GM18909 (cell line): ENCODE measurements at regions not wholly inside any gene's neighbourhood (a gene's known extent, or its start where the extent isn't known, plus 50 kb on each side); places are given as distances from the start of the nearest gene placed in this dataset.

Experiments used
- ATAC-seq: cut with Tn5 transposase; IDR thresholded peaks from one replicate; pipeline ENCODE4 v1.9.1; 2021; ENCODE audit warnings: mild to moderate bottlenecking; ENCODE audit not compliant: unreplicated experiment, poor library complexity

DNA sequence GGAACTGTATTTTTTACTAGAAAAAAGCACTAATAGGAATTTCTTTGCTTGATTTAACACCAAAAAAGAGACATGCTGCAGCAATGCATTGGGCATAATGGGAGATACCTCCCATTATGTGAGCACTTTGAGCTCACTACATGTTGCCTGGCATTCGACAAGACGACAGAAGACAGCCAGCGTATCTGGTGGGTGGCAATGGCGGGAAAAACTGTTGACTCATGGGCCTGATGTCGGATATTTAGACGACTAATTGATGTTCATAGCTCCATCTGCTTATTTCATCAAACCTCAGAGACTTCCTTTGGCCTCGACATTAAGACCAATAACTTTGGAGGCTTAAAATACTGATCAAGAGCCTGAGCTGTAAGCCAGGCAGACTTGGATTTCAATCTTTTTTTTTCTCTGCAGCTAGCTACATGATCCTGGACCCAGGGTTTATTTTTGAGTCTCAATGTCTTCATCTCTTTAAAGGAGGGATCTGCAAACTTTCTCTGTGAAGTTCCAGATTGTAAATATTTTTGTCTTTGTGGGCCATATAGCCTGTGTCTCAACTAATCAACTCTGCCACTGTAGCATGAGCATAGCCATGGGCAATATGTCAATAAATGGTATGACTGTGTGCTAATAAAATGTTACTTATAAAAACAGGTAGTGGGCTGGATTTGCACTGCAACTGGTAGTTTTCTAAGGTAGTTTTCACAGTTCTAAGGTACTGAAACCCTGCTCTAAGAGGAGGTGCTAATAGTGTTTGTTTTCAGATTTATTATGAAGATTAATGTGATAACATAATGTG is 375.1 kb downstream of the METTL15 start:
- ATAC-seq: no peak

DNA sequence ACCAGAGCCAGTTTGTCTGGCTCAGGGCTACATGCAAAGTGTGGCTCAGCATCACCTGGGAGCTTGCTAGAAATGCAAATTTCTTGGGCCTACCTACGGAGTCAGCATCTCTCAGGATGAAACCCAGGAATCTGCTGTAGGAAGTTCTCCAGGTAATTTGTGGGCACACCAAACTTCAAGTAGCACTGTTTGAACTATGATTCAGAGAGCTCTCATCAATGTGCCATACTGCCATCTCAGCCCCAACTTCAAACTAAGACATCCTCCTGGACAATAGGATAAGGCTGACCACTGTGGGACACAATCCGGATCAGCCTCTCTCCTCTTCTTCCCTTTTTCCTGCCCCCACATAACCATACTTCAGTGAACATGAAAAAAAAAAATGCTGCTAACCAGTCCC is 374.5 kb downstream of the METTL15 start:
- no peak for ATAC-seq

DNA sequence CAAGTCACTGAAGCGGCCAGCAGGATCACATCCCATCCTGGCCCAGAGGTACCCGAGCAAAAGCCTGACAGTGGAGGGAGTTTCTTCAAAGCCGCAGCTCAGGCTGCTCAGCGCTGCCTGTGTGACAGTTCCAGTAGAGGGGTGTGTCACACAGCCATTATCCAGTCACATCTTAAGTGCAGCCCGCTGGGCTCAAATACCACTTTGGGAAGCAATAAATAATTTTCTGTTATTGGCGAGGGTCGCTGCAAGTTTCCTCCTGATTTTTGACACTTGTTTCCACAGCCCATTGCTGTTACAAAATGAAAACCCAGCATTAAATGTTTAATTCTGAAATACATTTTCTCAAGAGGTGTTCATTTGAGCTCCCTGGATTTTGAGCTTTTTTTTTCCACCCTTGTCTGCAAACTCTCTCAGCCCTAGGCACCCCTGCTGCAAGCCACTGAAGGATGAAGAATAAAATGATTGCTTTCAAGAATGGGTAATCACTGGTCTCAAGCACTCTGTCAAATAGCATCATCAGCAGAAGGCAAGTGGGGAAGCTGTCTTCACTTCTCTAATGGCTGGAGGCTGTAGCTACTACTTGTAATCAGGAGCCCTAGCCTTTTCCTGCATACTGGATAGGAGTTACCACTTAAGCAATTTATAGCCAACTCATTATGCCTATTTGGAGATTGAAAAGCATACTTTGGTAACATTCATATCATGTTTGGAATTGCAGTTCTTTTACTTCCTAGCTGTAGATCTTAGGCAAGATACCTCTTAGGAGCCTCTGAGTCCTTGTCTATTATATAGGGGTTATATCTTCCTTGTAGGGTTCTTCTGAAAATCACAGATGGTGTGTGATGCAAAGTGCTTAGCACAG is 373.7 kb downstream of the METTL15 start:
- ATAC-seq: no peak

DNA sequence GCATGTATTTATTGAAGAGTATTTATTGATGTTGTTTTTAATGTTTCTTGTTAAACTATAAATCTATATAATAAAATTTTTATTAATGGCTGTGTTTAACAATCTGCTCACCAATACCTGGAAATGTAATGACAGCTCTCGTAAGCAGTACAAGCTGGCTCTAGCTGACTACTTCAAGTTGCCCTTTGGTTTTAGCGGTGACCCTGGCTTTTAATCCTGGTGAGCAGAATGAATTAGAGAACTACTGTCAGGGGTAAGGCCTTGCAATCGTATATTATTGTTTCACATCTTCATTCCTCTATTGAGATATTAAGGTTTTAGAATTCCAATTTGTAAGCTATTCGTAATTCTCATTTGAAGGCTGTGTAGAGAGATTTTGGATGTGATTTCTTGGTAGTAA is 372.2 kb downstream of the METTL15 start:
- no peak for ATAC-seq

DNA sequence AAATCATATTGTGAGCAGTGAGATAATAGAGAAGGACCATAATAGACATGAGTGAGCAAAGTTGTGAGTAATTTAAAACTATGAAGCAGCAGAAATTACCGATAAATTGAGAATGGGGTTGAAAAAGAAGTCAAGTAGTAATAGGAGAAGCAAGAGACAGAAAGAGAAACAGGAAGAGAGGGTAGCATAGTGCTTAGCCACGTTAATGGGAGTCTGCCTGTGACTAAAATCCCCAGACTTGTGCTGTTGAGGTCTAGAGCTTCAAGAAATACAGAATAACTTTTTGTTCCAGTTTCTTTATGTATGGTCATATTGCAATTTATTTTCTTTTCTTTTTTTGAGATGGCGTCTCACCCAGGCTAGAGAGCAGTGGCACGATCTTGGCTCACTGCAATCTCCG is 368.7 kb downstream of the METTL15 start:
- no peak for ATAC-seq

DNA sequence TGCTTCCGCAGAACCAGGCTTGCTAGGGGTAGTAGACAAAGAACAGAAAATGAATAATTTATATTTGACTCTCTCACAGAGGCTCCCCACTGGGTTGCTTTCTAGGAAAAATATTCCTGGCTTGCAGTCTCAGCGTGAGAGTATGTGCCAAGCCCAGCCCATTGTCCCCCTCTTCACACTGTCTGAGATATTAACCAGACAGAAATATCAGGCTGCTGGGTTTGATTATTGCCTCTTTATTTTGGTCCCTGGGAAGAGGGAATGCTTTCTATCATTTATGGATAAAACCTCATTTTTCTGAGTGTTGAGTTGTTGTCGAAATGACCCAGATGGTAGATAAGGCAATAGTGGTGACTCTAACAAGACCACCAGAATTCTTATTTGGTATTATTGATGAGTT is 367.9 kb downstream of the METTL15 start:
- ATAC-seq: no peak

DNA sequence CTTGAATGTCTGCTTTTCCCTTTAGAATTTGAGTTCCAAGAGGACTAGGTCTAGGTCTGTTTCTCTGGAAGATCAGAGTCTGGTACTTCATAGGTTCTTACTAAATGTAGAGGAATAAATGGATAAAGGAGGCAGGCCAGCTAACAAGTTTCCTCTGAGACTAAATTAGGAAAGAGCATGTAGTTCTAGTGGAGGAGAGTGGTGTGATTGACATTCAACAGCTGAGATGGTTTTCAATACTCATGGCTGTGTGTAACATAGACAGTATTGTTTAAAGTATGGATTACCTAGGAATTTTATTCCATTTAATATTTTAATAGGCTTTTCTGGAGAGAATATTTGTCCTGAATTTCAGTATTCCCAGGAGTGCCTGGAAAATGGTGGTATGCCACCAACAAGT is 364.7 kb downstream of the METTL15 start:
- no peak for ATAC-seq

DNA sequence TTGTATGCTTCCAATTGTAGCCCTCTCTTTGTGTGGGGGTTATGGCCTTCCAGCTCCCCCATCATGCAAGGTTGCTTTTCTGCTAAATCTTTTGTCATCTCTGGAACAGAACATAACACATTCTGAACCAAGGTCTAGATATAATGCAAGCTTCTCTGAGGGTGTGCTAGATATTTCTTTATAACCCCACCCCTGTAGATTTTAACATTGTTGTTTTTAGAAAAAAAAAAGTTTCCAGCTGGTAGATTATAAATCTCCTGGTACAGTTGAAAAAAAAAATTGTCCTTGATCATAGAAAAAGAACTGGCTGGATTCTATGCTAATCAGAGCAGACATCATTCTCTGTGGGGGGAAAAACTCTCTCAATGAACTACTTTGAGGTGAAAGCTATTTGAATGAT is 363.3 kb downstream of the METTL15 start:
- ATAC-seq: no peak

DNA sequence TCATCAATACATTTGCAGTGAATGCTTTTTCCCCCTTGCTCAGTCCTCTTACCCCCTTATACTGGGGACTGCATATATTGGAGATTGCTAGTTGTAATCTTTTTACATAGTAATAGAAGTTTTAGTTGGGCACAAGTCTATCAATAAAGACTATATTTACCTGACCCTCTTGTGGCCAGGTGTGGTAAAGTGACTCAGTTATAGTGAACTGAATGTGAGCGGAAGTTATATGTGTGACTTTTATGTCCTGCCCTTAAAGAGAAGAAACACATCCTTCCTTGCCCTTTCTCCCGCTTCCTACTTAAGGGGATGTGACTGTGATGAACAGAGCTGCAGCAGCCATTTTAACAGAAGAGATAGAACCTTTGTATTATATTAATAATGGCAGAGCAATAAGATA is 362.0 kb downstream of the METTL15 start:
- no peak for ATAC-seq

DNA sequence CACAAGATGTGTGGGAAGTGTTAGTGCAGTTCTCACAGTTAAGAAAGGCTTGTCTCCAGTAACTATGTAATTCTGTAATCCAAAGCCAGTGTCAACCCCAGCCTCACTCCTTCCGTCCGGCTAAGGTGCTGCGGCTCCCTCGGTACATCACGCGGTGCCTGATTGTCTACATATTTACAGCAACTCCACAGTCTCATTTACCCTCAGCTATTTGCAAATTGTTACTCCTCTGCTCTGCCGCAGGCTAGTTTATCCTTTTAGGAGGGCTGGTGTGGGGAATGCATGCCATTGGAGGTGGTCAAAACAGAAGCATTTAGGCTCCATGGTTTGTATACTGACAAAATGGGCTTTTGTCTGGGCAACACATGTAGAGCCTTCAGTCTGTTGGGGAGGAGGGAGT is 358.3 kb downstream of the METTL15 start:
- no peak for ATAC-seq

DNA sequence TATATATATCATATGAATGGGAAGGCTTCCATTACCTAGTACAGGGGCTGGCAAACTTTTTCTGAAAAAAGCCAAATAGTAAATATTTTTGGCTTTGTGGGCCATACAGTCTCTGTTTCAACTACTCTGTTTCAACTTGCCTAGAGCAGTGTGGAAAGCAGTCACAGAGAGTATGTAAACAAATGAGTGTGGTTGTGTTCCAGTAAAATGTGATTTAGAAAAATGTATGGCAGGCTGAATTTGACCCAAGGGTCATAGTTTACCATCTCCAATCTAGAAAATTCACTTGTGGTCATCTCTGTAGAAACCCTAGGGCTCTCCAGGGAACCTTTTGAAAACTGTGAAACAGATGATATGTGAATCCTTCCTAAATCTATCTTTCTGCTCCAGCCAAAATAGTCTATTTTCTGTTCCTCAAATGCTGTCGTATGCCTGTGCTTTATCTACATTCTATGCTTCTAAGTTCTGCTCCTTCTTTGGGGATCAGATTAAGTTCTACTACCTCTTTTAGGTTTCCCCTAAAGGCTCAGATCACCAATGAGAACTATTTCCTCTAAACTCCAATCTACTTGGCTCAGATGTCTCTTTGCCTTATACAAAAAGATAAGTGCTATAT is 356.2 kb downstream of the METTL15 start:
- ATAC-seq: no peak

DNA sequence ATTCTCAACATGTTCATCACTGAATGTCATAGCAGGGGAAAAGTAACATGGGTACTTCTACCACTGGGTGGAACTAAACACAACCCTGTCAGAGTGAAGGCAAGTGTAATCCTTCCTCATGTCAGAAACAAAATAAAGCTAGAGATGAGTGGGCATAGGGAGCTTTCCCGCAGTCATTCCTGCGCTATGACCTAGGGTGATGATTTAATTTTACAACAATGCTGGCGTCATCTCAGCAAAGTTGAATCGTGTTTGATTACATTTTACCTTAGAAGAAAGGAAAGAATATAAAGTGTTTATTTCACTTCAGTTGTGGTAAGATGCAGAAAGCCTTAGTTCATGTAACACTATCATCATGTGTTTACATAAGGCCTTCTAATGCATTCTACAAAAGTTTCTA is 355.6 kb downstream of the METTL15 start:
- no peak for ATAC-seq

DNA sequence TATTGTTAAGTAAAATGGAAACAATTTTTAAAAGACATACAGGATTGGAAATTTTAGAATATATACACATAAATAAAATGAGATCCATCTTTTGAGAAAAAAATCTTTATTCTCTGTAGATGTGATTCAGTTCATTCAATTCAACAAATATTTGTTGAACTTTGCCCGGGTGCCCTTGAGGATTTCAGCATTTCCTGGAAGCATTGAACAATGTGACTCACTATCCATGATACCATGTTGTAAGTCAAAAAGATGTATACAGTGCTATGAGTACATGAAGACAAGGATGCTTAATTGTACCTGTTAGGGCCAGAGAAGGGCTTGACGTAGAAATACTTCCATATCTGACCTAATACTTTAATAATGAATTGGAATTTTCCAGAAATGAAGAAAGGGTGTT is 353.7 kb downstream of the METTL15 start:
- ATAC-seq: no peak

DNA sequence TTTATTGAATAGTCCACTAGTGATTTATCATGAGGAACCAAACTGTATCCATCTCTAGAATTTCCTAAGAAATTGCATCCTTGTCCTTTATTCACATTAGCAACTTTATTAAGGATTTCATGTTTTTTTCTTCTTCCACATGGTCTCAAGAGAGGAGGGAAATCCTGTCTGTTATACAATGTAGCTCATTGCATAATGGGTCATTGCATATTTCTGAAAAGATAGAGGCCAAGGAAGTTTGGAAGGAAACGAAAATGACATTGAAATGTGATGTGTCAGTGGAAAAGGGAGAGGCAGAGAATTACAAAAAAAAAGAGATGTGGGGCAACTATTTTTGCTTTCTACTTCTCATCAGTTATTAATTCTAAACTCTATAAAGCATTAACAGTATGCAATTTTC is 353.1 kb downstream of the METTL15 start:
- no peak for ATAC-seq

DNA sequence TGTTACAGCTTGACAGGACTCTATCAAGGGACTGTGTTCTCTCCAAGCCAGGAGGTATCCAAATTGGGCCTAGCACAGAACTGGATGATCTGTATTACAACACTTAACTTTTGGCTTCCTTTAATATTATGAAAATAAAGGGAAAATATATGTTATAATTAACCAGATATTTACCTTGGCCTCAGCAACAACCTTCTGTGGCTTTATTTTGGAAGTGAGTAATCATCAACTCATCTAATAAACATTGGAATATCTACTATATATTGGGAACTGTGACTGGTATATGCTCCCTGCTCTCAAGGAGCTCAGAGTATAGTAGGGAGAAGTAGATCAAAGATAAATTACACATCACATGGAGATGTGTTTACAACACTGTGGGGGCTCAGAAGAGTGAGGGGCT is 352.2 kb downstream of the METTL15 start:
- ATAC-seq: no peak

DNA sequence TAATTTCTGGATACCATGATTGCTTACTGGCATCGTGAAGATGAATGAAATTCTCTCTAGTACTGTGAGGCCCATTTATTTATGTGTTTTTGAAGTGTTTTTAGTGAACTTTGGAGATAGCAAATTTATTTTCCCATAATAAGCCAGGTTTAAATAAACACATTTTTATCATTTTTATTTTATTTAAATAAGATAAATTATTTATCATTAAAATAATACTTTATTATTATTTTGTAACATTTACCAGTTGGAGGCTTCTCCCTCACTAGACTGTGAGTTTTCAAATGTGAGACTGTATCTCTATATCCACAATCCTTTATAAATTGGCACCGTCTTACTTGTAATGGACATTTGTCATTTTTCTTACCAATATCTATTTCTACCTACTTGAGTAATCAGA is 351.7 kb downstream of the METTL15 start:
- no peak for ATAC-seq

DNA sequence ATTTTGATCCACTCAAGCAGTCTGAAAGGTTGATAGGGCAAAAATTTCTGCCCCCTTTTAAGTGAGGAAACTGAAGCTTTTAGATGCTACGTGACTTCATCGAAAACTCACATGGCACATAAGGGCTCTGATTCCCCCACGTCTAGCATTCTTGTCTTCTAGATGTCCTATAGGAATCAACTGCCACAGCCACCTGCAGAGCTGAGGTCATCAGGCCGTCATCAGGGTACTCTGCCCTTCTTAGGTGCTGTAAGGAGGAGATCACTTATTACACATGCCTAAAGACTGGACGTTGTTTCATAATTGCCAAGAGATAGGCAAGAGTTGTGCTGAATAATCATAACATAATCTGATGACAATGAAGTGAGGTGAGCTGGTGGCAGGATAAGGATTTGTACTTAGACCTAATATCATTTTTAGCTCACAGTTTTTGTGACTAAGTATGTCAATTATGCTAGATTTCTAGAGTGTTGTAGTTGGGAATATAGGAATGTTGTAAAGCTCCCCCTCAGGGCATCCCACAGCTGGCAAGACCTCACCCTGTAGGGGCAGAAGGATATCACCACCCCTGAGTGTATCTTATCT is 349.4 kb downstream of the METTL15 start:
- ATAC-seq: no peak

DNA sequence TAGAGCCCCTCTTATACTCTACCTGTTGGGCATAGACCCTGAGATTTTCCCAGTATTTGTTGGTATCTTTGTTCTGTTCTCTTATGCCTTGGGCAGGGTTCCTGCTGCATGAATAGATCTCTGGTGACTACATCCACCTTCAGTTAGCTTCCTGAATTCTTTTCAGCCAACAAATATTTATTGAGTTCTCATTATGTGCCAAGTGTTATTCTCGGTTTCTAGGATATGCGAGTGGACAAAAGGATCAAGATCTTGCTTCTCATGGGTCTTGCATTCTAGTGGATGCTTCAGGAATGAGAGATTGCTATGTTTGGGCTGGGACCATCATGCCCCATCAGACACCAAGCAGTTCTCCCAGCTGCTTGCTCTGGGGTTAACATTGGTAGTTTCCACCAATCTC is 340.0 kb downstream of the METTL15 start:
- no peak for ATAC-seq

DNA sequence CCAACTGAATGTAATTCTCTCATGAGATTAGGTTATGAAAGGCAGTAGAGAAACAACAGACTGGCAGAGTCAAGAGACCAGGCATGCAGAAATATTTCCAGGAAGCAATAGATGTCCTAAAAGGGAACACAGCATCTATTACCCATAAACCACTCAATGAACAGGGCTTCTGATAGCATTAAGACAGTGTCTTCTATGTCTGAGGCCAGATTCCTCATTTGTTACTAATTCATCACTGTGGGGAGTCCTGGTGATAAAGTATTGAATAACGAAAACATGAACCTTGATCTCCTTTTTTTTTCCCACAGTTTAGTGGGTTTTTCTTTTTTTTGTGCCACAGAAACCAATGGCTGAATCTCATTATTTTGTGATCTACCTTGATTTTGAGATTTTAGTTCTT is 339.0 kb downstream of the METTL15 start:
- no peak for ATAC-seq

DNA sequence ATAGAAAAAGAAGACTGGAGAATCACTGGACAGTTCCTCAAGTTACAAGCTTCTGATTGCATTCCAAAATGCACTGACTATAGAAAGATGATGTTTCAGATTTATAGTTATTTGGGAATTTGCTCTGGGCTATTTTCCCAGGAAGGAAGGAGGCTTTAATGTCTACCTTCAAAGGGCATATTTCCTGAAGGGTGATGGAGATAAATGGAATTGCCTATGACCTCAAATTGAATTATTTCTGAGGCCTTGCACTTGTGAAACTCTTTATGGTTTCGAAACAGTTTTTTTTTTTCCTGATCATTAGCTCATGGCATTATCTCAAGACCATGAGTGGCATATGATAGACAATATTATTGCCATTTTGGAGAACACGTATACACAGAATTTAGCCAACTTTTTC is 333.9 kb downstream of the METTL15 start:
- ATAC-seq: no peak

DNA sequence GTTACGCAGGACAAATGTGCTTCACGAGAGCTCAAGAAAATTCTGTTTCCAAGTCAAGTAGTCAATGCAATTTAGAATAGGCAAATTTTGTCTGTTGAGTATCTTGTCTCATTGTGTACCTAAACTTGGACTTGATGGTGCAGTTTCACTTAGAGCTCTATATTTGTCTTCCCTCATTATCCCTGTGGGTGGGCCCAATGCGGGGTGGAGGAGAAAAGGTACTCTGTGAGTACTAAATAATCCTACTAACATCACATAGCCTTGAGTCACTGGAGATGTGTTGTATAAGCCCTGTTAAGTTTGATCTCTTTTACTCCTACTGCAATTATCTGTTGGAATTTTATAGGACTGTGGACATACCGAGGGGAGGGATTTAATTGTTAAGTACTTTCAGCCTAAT is 331.2 kb downstream of the METTL15 start:
- no peak for ATAC-seq
